22Rv1 (cell line): ENCODE measurements at regions not wholly inside any gene's neighbourhood (a gene's known extent, or its start where the extent isn't known, plus 50 kb on each side); places are given as distances from the start of the nearest gene placed in this dataset.

Experiments used
- CTCF ChIP-seq: fragments of 450-650 bp; IDR thresholded peaks from 2 replicates; pipeline ENCODE4 v1.5.1; 2017; ENCODE audit warnings: mild to moderate bottlenecking
- ZFX ChIP-seq: fragments of 450-650 bp; IDR thresholded peaks from 2 replicates; pipeline ENCODE4 v1.6.1; 2017; ENCODE audit warnings: antibody characterized with exemption, borderline replicate concordance

DNA sequence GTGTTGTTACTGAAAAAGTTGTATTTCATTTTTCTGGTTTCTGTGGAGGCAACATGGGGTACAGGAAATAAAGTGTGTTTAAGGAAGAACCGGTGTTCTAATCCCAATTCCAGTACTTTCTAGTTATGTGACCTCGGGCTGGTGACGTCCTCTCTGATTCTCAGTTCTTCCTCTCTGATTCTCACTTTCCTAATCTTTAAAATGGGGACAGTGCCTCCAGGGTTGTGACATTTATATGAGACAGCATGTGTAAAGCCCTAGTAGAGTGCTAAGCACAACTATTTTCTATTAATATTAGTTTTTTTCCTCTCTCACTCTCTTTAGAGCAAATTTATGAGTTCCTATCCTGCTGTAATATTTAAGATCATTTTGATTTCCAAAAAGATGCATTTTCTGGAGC is 50.9 kb upstream of the PTPDC1 start:
- TF ChIP-seq CTCF (no peak), ZFX (no peak)
